ENCODE measurements at regions not wholly inside any gene's neighbourhood (a gene's known extent, or its start where the extent isn't known, plus 50 kb on each side); places are given as distances from the start of the nearest gene placed in this dataset.

- no peak for DNase-seq
Measured at GRCh38 chr4:60221866-60222265, 978.3 kb upstream of the ADGRL3 start.

DNA sequence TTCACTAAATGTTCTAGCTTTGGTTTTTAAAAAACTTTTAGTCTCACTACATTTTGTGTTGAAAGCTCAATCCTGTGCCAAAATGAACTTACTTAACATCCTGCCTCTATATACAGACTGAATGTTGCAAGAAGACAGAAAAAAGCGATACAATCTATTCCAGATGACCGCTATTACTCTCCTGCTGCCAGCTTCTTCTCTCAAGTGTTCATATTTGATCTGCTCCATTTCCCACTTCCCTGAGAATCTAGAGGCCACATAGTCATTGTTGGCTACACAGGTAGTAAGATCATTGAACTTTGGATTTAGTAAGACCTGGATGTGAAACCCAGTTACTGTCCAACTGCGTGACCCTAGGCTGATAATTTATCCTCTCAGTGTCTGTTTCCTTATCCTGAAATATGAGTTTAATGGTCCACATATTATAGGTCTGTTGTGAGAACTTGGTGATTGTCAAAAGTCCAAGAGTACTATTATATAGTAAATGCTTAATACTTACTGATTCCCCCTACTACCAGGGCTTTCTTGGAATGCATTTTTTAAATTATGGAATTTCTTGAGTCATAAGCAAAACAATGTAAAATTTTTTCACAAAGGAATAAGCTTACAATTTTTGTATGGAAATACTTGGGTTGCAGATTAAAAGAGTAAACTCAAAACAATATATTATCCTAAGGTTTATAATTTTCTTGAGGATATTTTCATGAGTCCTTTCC, 976.8 kb upstream of the ADGRL3 start:
- DNase-seq: no peak

- no peak for DNase-seq
Measured at GRCh38 chr4:60241866-60242265, 958.3 kb upstream of the ADGRL3 start.

DNA sequence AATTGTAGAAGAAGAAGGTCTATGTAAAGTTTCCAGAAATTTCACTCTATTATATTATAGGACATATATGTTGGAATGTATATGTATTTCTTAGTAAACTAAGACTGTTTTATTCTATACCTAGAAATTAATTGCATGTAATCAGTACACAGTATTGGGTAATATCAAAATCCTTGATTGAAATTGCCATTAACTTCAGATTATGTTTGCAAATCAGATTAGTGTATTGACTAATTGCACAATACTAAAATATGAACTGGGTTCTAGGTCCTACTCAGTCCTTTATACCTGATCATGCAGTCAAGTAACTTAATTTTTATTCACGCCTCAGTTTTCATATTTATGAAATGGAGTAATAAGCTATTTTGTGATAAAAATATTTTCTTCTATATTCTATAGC, 950.3 kb upstream of the ADGRL3 start:
- no peak for DNase-seq

GRCh38 chr4:60250657-60251056, 949.5 kb upstream of the ADGRL3 start:
- no peak for DNase-seq

DNA sequence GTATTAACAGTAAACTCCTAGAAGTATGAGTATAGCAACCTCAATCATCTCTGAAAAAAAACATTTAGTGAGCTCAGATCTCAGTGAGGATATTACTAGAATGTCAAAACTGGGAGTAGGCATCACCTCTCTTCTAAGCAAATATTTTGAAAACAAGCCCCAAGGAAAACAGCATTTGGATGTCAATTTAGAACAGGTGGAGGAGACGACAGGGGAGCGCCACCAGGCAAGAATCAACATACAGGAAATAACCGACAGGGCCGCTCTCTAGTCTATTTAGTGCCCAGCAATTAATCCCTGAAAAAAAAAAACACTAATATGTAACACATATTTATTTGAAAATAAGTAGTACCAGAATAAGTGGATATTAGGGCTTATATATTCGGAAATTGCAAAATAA, 940.3 kb upstream of the ADGRL3 start:
- DNase-seq: no peak

- DNase-seq: no peak
Measured at GRCh38 chr4:60266505-60266904, 933.6 kb upstream of the ADGRL3 start.

DNA sequence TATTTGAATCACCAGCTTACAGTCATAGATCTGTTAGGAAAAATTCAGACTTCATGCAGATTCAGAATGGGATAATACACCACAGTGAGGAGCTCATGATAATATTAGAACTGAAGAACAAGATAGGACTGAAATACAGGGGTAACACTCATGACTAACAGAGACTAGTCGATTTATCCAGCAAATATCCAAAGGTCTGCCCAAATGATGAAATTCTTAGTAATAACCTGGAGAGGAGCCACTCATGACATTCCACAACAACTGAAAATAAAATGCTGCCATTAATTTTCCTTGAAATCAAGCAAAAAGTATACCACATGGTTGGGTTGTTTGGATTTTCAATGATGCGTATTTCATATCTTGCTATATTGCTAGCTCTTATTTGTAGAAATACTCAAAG, 903.7 kb upstream of the ADGRL3 start:
- DNase-seq: no peak

- no peak for DNase-seq
Measured at GRCh38 chr4:60313611-60314178, 886.4 kb upstream of the ADGRL3 start.

DNA sequence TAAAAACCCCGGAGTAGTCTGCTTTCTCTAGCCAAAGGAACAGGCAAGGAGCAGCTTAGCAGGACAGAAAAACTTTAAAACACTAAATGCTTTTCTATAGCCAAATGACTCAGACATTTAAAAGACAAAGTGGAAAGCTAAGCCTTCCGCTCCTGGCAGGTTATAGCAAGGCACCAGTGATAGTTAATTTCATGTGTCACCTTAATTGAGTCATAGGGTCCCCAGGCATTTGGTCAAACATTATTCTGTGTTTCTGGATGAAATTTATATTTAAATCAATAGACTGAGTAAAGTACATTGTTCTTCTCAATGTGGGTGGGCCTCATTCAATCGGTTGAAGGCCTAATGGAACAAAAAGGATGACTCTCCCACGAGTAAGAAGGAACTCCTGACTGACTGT, 885.7 kb upstream of the ADGRL3 start:
- DNase-seq: no peak

GRCh38 chr4:60315586-60315985, 884.5 kb upstream of the ADGRL3 start:
- no peak for DNase-seq

DNA sequence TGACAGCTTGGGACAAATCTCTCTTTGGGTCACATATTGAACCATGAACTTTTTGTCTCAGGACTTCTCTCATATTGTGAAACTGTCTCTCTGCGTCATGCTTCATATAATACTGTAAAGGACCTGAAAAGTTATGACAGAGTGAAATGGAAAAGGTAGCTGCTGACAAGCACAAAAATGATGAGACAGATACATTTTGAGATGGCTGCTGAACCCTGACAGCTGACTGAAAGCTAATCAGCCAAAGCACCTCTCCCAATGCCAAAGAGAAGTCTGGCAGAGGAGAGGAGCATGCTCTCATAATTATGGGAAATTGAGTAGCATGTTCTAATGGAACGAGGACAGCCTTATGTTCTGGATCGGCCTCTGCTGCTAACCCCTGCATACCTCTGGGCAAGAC, 873.4 kb upstream of the ADGRL3 start:
- DNase-seq: no peak

DNA sequence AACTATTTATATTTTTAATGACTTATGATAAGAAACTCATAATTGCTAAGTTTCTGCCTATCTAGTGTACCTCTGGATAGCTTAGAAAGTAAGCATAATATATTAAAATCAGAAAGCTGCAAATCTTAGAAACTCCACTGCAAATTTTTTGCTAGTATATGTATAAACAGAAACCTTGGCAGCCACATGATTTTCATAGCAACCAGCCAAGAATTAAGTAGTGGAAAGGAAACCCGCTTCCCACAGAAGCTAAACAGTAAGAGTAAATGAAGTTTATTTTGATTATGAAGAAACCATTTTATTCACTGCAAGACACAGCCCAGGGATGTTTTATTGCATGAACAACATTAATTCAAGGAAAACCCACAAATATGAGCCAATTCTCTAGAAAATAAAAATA, 872.5 kb upstream of the ADGRL3 start:
- DNase-seq: no peak

DNA sequence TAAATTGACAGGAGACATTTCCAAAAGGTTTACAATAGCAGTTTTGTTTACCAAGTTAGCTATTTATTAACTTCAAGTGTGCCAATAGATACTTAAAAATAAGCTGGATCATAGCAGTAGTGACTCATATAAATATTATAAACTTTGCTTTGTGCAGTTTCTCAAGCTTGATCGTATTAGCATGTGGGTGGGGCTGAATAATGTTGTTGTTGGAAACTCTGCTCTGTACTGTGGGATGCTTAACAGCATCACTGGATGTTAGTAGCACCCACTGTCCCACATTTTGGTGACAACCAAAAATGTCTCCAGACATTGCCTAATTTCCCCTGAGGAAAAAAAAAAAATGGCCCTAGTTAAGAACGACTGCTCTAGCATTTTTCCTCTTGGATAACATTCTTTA, 855.2 kb upstream of the ADGRL3 start:
- no peak for DNase-seq

DNA sequence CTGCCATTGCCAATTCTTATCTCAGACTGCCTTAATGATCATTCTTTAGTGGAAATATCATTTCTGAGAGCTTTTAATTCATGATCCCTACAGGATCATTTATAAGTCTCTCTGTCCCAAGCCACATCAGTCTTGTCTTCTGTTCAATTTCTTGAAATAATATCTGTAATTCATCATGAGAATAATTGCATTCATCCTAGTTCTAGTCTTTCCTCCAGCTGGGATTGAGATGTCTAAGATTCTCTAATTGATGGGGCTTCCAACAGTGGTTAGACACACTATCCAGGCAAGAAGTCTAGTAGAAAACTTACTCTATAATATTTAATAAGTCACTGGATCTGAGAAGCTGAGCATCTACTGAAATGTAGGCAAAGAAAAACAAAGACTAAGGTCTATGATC, 854.7 kb upstream of the ADGRL3 start:
- no peak for DNase-seq

- DNase-seq: no peak
Measured at GRCh38 chr4:60359746-60360367, 840.3 kb upstream of the ADGRL3 start.

DNA sequence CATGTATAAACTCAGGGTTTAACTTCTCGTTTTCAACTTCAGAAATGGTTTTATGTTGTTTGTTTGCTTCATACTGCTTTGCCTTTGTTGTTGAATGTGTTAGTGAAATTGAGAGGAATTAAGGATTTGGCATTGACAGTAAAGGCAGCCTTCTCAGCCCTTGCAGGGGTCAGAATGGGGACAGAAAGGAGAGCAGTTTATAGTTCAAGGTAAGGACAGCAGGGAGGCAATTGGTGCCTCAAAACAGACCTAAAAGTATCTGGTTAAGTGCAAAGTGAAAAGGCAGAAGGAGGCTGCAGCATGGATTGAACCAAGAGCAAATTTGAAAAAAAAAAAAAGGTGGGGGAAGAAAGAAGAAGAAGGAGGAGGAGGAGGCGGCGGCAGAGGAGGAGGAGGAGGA, 835.0 kb upstream of the ADGRL3 start:
- no peak for DNase-seq

DNA sequence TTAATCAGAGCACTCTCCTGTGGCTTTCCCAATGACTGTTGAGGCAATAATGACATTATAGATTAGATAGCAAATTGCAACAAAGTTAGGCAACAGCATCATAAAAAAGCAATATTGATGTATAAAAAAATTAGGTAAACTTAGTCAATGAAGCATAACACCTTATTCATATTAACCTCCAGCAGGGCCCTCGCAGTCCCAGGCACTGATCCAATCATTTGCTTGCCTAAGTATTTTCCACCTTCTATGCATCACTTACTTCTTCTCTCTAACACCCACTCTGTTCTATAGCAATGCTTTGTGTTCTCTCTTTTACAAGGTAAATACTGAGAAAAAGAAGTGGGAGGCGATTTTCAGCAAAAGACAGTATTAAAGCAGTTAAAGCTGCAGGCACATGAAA, 833.5 kb upstream of the ADGRL3 start:
- DNase-seq: no peak

- no peak for DNase-seq
Measured at GRCh38 chr4:60368986-60369385, 831.1 kb upstream of the ADGRL3 start.

GRCh38 chr4:60378010-60378409, 822.1 kb upstream of the ADGRL3 start:
- no peak for DNase-seq

GRCh38 chr4:60384516-60384915, 815.6 kb upstream of the ADGRL3 start:
- DNase-seq: no peak

DNA sequence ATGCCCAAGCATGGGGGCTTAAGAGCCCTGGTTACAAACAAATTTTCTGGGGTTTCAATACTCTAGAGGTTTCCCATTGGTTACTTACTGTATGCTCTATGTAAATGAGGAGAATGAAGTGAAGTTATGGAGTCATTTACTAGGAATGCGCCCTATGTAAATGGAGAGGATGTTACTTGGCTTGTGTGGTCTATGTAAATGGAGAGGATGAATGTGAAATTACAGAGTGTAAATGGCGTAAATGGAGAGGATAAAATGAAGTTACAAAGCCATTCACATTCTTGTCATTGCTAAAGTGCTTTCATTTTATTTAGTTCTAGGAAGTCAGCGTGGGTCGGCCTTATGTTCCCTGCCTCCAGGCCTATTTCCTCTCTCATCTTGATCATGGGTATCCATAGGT, 810.5 kb upstream of the ADGRL3 start:
- DNase-seq: no peak

- no peak for DNase-seq
Measured at GRCh38 chr4:60396341-60397049, 803.6 kb upstream of the ADGRL3 start.

DNA sequence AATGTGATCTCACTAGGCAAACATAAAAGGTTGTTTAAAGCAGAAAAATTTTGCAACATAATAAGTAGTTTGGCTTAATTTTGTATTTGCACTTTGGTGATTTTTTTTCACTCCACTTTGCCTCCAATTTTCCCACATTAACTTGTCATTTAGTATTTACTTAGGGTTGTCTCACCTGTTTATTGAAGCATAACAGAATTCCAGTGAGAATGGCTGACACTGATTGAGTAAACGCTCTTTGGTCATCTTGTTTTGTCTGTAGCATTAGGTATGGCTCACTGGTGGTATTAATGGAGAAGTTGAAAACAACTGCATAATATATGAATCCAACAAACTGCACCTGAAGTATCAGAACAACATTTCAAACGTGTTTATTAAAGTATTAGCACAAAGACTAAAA, 799.5 kb upstream of the ADGRL3 start:
- no peak for DNase-seq
